ENCODE measurements at regions not wholly inside any gene's neighbourhood (a gene's known extent, or its start where the extent isn't known, plus 50 kb on each side); places are given as distances from the start of the nearest gene placed in this dataset.

- Histone ChIP-seq H2AK5ac (ENCODE audit: low read depth, low read length) (no peak overlapping the region), H2BK20ac (ENCODE audit: low read length) (no peak overlapping the region), H2BK5ac (ENCODE audit: low read depth, low read length) (no peak overlapping the region), H3K27ac (ENCODE audit: low read depth, low read length) (no peak overlapping the region), H4K5ac (ENCODE audit: insufficient read length, low read depth, low read length) (no peak overlapping the region), H4K8ac (ENCODE audit: extremely low read depth, insufficient read depth, low read length) (no peak overlapping the region), H3K79me2 (ENCODE audit: control insufficient read depth in 1 of 2, insufficient read depth in 2 of 2, low read length in 2 of 2) (no peaks in the 10 kb centered on the region), H3K9ac (replicated peaks in 1 of 4; ENCODE audit: extremely low read depth in 1 of 4, low read depth in 3 of 4, low read length in 3 of 4) (no peak overlapping the region), H3K4me1 (replicated peaks in 1 of 4; ENCODE audit: control insufficient read depth in 3 of 4, insufficient read depth in 4 of 4, low read length in 3 of 4) (no peaks in the 10 kb centered on the region), H2BK15ac (ENCODE audit: low read length) (no peak overlapping the region), H3K18ac (ENCODE audit: extremely low read depth, low read length) (no peak overlapping the region), H3K27me3 (replicated peaks in 1 of 4; ENCODE audit: control insufficient read depth in 3 of 4, extremely low read depth in 1 of 4, insufficient read depth in 3 of 4, low read length in 3 of 4) (no peaks in the 10 kb centered on the region), H3K4me3 (ENCODE audit: extremely low read depth in 1 of 4, insufficient read depth in 2 of 4, low read depth in 3 of 4, low read length in 4 of 4) (no peak overlapping the region), H2BK12ac (ENCODE audit: low read depth, low read length) (no peak overlapping the region), H3K9me3 (ENCODE audit: insufficient read depth in 2 of 2, low read depth in 1 of 2, low read length in 1 of 2) (peaks cover 0 to 6% of the 10 kb centered on the region in 2 experiments; a peak in 2 of 4 replicates), H3K56ac (replicated peaks; ENCODE audit: insufficient read length, low read depth, low read length) (no peak overlapping the region), H2AFZ (ENCODE audit: low read length) (no peak overlapping the region), H4K91ac (replicated peaks; ENCODE audit: insufficient read length, low read length) (no peak overlapping the region), H3K79me1 (ENCODE audit: low read depth, low read length) (no peaks in the 10 kb centered on the region), H3K4ac (replicated peaks; ENCODE audit: insufficient read length, low read depth, low read length) (no peak overlapping the region), H4K20me1 (replicated peaks in 1 of 2; ENCODE audit: control insufficient read depth in 1 of 2, insufficient read depth in 2 of 2, low read length in 2 of 2) (no peaks in the 10 kb centered on the region), H3K4me2 (ENCODE audit: insufficient read depth in 1 of 2, low read depth in 2 of 2, low read length in 2 of 2) (no peak overlapping the region), H3K23me2 (ENCODE audit: low read depth, low read length) (no peaks in the 10 kb centered on the region), H3K36me3 (ENCODE audit: control insufficient read depth in 2 of 4, insufficient read depth in 4 of 4, low read length in 3 of 4) (no peaks in the 10 kb centered on the region), H3K14ac (ENCODE audit: insufficient read length) (no peak overlapping the region), H3K23ac (ENCODE audit: insufficient read length) (no peak overlapping the region), H2BK120ac (replicated peaks; ENCODE audit: low read depth, low read length) (no peak overlapping the region)
- DNase-seq (ENCODE audit: low read depth in 1 of 2, low spot score in 2 of 2) (no peak), FAIRE-seq (no peak)
- TF ChIP-seq CHD2 (IDR thresholded peaks at IDR 0.05; ENCODE audit: low read length), result no peak
- TF ChIP-seq RNF2 (IDR thresholded peaks at IDR 0.05; ENCODE audit: borderline replicate concordance, low read depth, low read length, missing control alignments, poor library complexity, severe bottlenecking), result no peak
- no peak for TF ChIP-seq CTCF (IDR thresholded peaks at IDR 0.05; ENCODE audit: control extremely low read depth in 1 of 3, insufficient read depth in 1 of 3, low read depth in 1 of 3, low read length in 3 of 3)
- no peak for TF ChIP-seq FOSL1 (IDR thresholded peaks at IDR 0.05; ENCODE audit: insufficient read depth, low read depth, low read length)
- TF ChIP-seq TCF12 (IDR thresholded peaks at IDR 0.05; ENCODE audit: low read depth, low read length), result no peak
- no peak for TF ChIP-seq SIX5 (IDR thresholded peaks at IDR 0.05; ENCODE audit: low read depth, low read length)
- no peak for TF ChIP-seq ASH2L (IDR thresholded peaks at IDR 0.05; ENCODE audit: low read length)
- TF ChIP-seq TEAD4 (IDR thresholded peaks at IDR 0.05; ENCODE audit: low read depth, low read length), result no peak
- TF ChIP-seq EP300 (IDR thresholded peaks at IDR 0.05; ENCODE audit: borderline replicate concordance in 1 of 2, low read depth in 2 of 2, low read length in 2 of 2), result no peak
- TF ChIP-seq EGR1 (IDR thresholded peaks at IDR 0.05; ENCODE audit: borderline replicate concordance, low read depth, low read length), result no peak
- TF ChIP-seq BCL11A (IDR thresholded peaks at IDR 0.05; ENCODE audit: low read depth in 2 of 2, low read length in 2 of 2), result no peak
- TF ChIP-seq ZNF274 (IDR thresholded peaks at IDR 0.05; ENCODE audit: borderline replicate concordance, extremely low read depth, low read length), result no peak
- TF ChIP-seq GTF2F1 (IDR thresholded peaks at IDR 0.05; ENCODE audit: borderline replicate concordance, low read depth, low read length), result no peak
- ChIA-PET CTCF (ENCODE audit: partially characterized antibody) (no interaction called here), POLR2A (ENCODE audit: partially characterized antibody) (no interaction called here)
- 94% methylated on average over 1 of the region's 1 CpG; no CpG with 5 or more reads in 1 of the 2 experiments for WGBS, 2 experiments (ENCODE audit: extremely low coverage in 1 of 2, insufficient coverage in 1 of 2, insufficient read length in 1 of 2, insufficient replicate concordance in 2 of 2, low coverage in 1 of 2, low lambda C conversion rate in 2 of 2, missing lambda C conversion rate in 1 of 2)
Measured at GRCh38 chr6:114559419-114559818, 216.6 kb upstream of the HS3ST5 start.
